Heart right ventricle (tissue), 16 donors: ENCODE measurements at regions not wholly inside any gene's neighbourhood (a gene's known extent, or its start where the extent isn't known, plus 50 kb on each side); places are given as distances from the start of the nearest gene placed in this dataset.

Experiments used
- ATAC-seq, 8 donors: fragments of 200-7000 bp; cut with Tn5 transposase; one replicate each; pipeline ENCODE4 v1.9.1; 2020; ENCODE audit warnings: mild to moderate bottlenecking in 8 of 8, moderate library complexity in 8 of 8, moderate number of reproducible peaks in 1 of 8
- DNase-seq, 2 donors: peaks; one replicate each; pipeline ENCODE4 v3.0.0-alpha.2; 2020
- H3K27ac ChIP-seq, 10 donors: fragments of 200-600 bp; sonication (generic) in 2 of 10; one replicate each; pipeline versions ENCODE4 v1.5.0 to v1.8.0; 2020 to 2022; ENCODE audit warnings: mild to moderate bottlenecking in 3 of 10
- H3K27me3 ChIP-seq, 7 donors: fragments of 200-600 bp; one replicate each; pipeline ENCODE4 v1.8.0; 2021 to 2022; ENCODE audit warnings: mild to moderate bottlenecking in 2 of 7
- H3K36me3 ChIP-seq, 9 donors: fragments of 200-600 bp; sonication (generic) in 1 of 9; one replicate each; pipeline versions ENCODE4 v1.5.0 to v1.8.0; 2020 to 2022; ENCODE audit warnings: mild to moderate bottlenecking in 2 of 9
- H3K4me1 ChIP-seq, 9 donors: fragments of 200-600 bp; sonication (generic) in 1 of 9; one replicate each; pipeline versions ENCODE4 v1.5.0 to v1.8.0; 2020 to 2022; ENCODE audit warnings: mild to moderate bottlenecking in 4 of 9
- H3K4me3 ChIP-seq, 10 donors: fragments of 200-600 bp; sonication (generic) in 2 of 10; one replicate each; pipeline versions ENCODE4 v1.5.0 to v1.8.0; 2020 to 2022; ENCODE audit warnings: mild to moderate bottlenecking in 7 of 10, moderate library complexity in 2 of 10
- H3K9me3 ChIP-seq, 11 donors: fragments of 200-600 bp in 10 of 11; sonication (generic) in 2 of 11; one replicate each; pipeline versions ENCODE4 v1.5.0 to v1.8.0; 2013 to 2022; ENCODE audit warnings: mild to moderate bottlenecking in 2 of 11, control low read depth in 1 of 11, moderate library complexity in 1 of 11
- CTCF ChIP-seq, 9 donors: fragments of 200-600 bp; sonication (generic) in 2 of 9; IDR thresholded peaks; one replicate each; pipeline versions ENCODE4 v1.5.0 to v1.8.0; 2021 to 2022; ENCODE audit warnings: antibody characterized with exemption in 9 of 9, mild to moderate bottlenecking in 5 of 9, moderate library complexity in 1 of 9
- WGBS, 2 donors: extraction: QIAGEN DNeasy Blood & Tissue Kit; methylation state at CpG; one replicate each; pipeline ENCODE4 v1.1.7; 2013; ENCODE audit warnings: inconsistent platforms in 1 of 2; 5-methylcytosine and 5-hydroxymethylcytosine counted together
- intact Hi-C, 10 donors: fragments of 100-400 bp; cut with DNase I; formaldehyde crosslinking; loops; one replicate each; pipeline versions ENCODE4 v1.11.1 to v1.14.2; 2022
- donor health status: Arrhythmogenic right ventricular cardiomyopathy.
- donor health status: ischemic (EF 13 %, LVEDD 7.1; RV severe dilation, severe dysfunction).
- donor health status: healthy with polysubstance abuse.
- donor health status: DM: no; HTN: yes; CAD: no.
- donor health status: DM: no; HTN: no; CAD: no.
- donor health status: ischemic (EF 25% LVEDD 6.9; RV normal size, moderate dysfunction).
- donor health status: ischemic (EF 25% LVEDD 5.7; RV mildly dilated, moderate dysfunction).
- donor health status: healthy.
- donor health status: DM: yes; HTN: yes; CAD: no.
- donor health status: Ischemic cardiomyopathy.
- donor health status: ischemic (EF 35%, LVEDD 5.7; RV mildly dilated, moderate dysfunction).
- donor health status: nonischemic (EF 11% LVEDD 7.7; RV severe dilation, severe dysfunction).
- donor health status: DM: yes; HTN: yes; CAD: no.
- donor health status: PGD.
- donor health status: ischemic (EF 29% LVEDD 5.4; RV normal size, mild dysfunction).
- donor health status: nonischemic (EF 23%, LVEDD 6.1; RV moderate dilation, normal function).

DNA sequence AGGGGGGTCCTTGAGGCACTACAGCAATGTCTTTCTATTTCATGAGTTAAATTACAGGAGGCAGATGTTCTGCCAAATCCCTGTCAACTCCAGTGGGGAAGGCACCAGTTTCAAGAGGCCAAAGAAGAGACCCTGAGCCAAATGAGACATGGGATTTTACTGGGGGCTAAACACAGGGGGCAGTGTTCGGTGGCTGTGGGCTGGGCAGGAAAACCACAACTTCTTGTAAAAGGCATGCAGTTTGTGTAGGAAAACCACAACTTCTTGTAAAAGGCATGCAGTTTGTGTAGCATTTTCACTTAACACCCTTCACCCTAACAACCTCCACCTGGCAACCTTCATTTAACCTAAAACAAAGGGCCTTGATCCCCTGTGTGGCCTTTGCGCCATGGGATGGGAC is 61.0 kb downstream of the POLR2M start:
- 93 to 94% methylated on average over 2 of the region's 2 CpGs for WGBS, 2 donors
- H3K9me3 ChIP-seq: no peaks in the 10 kb centered on the region
- H3K27ac ChIP-seq: no peak overlapping the region
- DNase-seq (no peak), ATAC-seq (no peak)
- H3K27me3 ChIP-seq: no peaks in the 10 kb centered on the region
- no peaks in the 10 kb centered on the region for H3K36me3 ChIP-seq
- intact Hi-C loops: loop anchor here in 1 of 10 donors (10.0 kb wide), 1 partner anchor 97 kb away; no protein-coding TSS in a partner anchor
- no peak for TF ChIP-seq CTCF (IDR thresholded peaks at IDR 0.05)
- no peak overlapping the region for H3K4me3 ChIP-seq
- peaks cover 0 to 12% (median 0%) of the 10 kb centered on the region in 9 donors for H3K4me1 ChIP-seq

GRCh38 chr15:57769266-57769665 is 62.8 kb downstream of the POLR2M start:
- ATAC-seq (peak; percentile 87 to 99 (median 96)), DNase-seq (peak; percentile 76 to 79)
- Histone ChIP-seq H3K36me3 (no peaks in the 10 kb centered on the region), H3K27me3 (no peaks in the 10 kb centered on the region), H3K4me1 (peaks cover 0 to 12% (median 0%) of the 10 kb centered on the region in 9 donors), H3K4me3 (no peak overlapping the region), H3K27ac (peak overlapping the region in 8 of 10 donors; percentile 17 to 65 (median 40)), H3K9me3 (no peaks in the 10 kb centered on the region)
- no peak for TF ChIP-seq CTCF (IDR thresholded peaks at IDR 0.05)
- WGBS, 2 donors: 62 to 68% methylated on average over 12 of the region's 12 CpGs
- intact Hi-C loops: loop anchor here in 1 of 10 donors (10.0 kb wide), 1 partner anchor 96 kb away; no protein-coding TSS in a partner anchor

DNA sequence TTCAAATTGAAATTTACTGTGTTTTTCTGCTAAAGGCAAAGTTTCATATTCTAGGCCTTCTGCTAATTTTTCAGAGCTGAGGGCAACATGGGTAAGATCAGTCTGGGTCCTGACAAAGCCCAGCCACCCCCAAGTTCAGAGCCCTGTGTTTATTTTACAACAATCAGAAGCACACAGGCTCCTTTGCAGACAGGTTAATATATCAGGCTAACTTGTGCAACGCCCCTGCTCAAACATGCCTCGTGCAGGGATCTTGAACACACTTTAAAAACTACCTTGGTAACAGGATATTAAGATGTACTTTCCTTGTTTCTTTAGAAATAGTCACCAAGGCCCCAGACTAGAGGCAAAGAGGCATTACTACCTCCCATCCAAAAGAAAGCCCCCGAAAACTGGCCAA is 64.0 kb downstream of the POLR2M start:
- DNase-seq (no peak), ATAC-seq (no peak)
- TF ChIP-seq CTCF (IDR thresholded peaks at IDR 0.05): no peak
- no peaks in the 10 kb centered on the region for H3K36me3 ChIP-seq
- intact Hi-C loops: loop anchor here in 1 of 10 donors (10.0 kb wide), 1 partner anchor 54 kb away; no protein-coding TSS in a partner anchor
- no peaks in the 10 kb centered on the region for H3K9me3 ChIP-seq
- H3K4me3 ChIP-seq: no peak overlapping the region
- H3K27ac ChIP-seq: peak overlapping the region in 1 of 10 donors; percentile 9
- no peaks in the 10 kb centered on the region for H3K27me3 ChIP-seq
- 95 to 96% methylated on average over 3 of the region's 3 CpGs for WGBS, 2 donors
- peaks cover 0 to 12% (median 0%) of the 10 kb centered on the region in 9 donors for H3K4me1 ChIP-seq

GRCh38 chr15:57772223-57772957 is 65.9 kb downstream of the POLR2M start:
- Histone ChIP-seq H3K36me3 (no peaks in the 10 kb centered on the region), H3K9me3 (no peaks in the 10 kb centered on the region), H3K27ac (no peak overlapping the region), H3K4me1 (peaks cover 0 to 12% (median 0%) of the 10 kb centered on the region in 9 donors), H3K4me3 (no peak overlapping the region), H3K27me3 (no peaks in the 10 kb centered on the region)
- no peak for DNase-seq
- ATAC-seq: no peak
- no peak for TF ChIP-seq CTCF (IDR thresholded peaks at IDR 0.05)
- 90 to 92% methylated on average over 7 of the region's 7 CpGs for WGBS, 2 donors
- intact Hi-C loops: loop anchor here in 1 of 10 donors (10.0 kb wide), 1 partner anchor 52 kb away; no protein-coding TSS in a partner anchor
